ENCODE measurements at regions not wholly inside any gene's neighbourhood (a gene's known extent, or its start where the extent isn't known, plus 50 kb on each side); places are given as distances from the start of the nearest gene placed in this dataset.

DNA sequence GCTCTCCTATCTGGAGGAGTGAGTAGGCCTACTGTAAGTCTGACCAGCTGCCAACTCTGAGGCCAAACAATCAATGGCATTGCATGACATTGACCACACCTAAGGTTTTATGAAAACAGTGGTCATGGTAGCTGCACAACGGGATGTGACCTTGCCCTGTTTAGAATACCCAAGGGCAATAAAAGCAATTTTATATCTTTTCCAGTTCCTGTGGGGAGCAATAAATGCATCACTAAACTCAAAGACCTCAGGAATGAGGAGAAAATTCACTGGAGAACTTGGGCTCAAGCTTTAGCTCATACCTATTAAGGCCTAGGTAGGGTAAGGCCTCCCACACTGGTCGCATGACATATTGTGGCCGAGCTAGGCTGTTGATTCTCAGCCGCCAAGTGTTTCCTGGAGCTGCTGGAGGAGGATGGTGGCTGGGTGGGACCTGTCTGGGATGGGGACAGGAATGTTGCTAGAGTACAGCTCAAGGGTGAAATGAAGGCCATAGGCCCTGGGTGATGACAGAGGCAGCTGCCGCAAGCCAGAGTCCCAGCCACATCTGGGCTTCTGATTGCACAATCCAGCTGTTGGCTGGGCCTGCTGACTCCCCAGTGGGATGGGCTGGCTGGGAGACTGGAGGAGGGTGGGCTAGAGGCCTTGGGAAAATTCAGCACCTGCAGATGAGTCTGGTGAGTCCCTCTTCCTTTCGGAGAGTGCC, 313.7 kb downstream of the CYP26B1 start:
- TF ChIP-seq SIN3A (IDR thresholded peaks at IDR 0.05; ENCODE audit: borderline replicate concordance, insufficient read depth, low read length) (no peak), POLR2AphosphoS5 (IDR thresholded peaks at IDR 0.05; ENCODE audit: low read depth, low read length) (no peak), FOXP2 (optimal IDR thresholded peaks at IDR 0.05; ENCODE audit: borderline replicate concordance, extremely low read depth, extremely low read length, insufficient read depth) (no peak), TAF1 (IDR thresholded peaks at IDR 0.05; ENCODE audit: borderline replicate concordance, insufficient read depth, low read length) (no peak)
- TF ChIP-seq, protein P1, sequence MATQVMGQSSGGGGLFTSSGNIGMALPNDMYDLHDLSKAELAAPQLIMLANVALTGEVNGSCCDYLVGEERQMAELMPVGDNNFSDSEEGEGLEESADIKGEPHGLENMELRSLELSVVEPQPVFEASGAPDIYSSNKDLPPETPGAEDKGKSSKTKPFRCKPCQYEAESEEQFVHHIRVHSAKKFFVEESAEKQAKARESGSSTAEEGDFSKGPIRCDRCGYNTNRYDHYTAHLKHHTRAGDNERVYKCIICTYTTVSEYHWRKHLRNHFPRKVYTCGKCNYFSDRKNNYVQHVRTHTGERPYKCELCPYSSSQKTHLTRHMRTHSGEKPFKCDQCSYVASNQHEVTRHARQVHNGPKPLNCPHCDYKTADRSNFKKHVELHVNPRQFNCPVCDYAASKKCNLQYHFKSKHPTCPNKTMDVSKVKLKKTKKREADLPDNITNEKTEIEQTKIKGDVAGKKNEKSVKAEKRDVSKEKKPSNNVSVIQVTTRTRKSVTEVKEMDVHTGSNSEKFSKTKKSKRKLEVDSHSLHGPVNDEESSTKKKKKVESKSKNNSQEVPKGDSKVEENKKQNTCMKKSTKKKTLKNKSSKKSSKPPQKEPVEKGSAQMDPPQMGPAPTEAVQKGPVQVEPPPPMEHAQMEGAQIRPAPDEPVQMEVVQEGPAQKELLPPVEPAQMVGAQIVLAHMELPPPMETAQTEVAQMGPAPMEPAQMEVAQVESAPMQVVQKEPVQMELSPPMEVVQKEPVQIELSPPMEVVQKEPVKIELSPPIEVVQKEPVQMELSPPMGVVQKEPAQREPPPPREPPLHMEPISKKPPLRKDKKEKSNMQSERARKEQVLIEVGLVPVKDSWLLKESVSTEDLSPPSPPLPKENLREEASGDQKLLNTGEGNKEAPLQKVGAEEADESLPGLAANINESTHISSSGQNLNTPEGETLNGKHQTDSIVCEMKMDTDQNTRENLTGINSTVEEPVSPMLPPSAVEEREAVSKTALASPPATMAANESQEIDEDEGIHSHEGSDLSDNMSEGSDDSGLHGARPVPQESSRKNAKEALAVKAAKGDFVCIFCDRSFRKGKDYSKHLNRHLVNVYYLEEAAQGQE (IDR thresholded peaks at IDR 0.05; ENCODE audit: insufficient read depth in 1 of 2, low read depth in 2 of 2, low read length in 2 of 2) = no peak

DNA sequence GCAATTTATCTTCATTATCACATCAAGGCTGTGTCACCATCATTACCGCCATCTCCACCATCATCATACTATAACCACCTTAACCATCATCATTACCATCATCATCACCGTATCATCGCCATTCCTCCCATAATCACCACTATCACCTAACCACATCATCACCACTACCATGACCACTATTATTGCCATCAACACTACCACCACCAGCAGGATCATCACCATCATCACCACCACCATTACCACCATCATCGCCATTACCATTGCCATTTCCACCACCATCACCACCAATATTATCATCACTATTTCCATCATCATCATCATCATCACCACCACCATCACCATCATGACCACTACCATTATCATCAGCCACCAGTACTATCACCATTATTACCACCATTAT, 314.4 kb downstream of the CYP26B1 start:
- TF ChIP-seq SIN3A (IDR thresholded peaks at IDR 0.05; ENCODE audit: borderline replicate concordance, insufficient read depth, low read length) (no peak), TAF1 (IDR thresholded peaks at IDR 0.05; ENCODE audit: borderline replicate concordance, insufficient read depth, low read length) (no peak)

DNA sequence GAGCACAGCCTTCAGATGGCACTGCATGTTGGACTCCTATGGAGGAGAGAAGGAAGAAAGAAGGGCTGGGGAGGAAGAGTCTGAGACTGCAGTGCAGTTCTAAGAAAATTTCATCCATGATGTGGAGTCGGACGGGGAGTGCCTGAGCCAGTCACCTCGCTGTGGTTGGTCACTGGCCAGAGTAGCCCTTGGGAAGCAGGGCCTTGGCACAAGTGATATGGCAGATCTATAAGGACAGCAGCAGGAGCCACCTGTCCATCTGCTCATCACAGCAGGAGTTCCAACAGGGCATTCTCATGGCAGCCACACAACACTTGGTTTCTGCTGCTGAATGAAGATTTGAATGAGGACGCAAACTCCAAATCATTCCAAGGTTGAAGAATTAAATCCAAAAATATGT, 314.8 kb downstream of the CYP26B1 start:
- TF ChIP-seq, protein P1 (IDR thresholded peaks at IDR 0.05; ENCODE audit: insufficient read depth in 1 of 2, low read depth in 2 of 2, low read length in 2 of 2) = no peak
- no peak for TF ChIP-seq FOXP2 (optimal IDR thresholded peaks at IDR 0.05; ENCODE audit: borderline replicate concordance, extremely low read depth, extremely low read length, insufficient read depth)
- no peak for TF ChIP-seq POLR2AphosphoS5 (IDR thresholded peaks at IDR 0.05; ENCODE audit: low read depth, low read length)
- TF ChIP-seq TAF1 (IDR thresholded peaks at IDR 0.05; ENCODE audit: borderline replicate concordance, insufficient read depth, low read length) = no peak
- no peak for TF ChIP-seq SIN3A (IDR thresholded peaks at IDR 0.05; ENCODE audit: borderline replicate concordance, insufficient read depth, low read length)

DNA sequence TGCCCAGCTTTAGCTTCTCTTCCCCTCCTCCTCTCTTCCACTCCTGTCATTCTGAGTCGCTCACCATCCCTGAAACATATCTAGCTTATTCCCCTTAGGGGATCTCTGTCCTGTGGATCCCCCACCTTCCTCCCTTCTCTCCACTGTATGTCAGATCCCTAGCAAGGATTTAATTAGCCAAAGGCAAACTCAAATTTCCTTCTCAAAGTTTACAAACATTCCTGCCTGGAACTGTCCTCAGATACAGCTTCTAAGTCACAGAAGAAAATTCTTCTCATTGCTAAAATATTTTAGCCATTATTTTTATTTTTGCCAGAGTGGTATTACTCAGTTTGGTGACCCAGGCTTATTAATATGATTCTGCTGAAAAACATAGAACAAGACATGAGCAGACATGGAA, 315.3 kb downstream of the CYP26B1 start:
- TF ChIP-seq POLR2AphosphoS5 (IDR thresholded peaks at IDR 0.05; ENCODE audit: low read depth, low read length) (no peak), FOXP2 (optimal IDR thresholded peaks at IDR 0.05; ENCODE audit: borderline replicate concordance, extremely low read depth, extremely low read length, insufficient read depth) (no peak), TAF1 (IDR thresholded peaks at IDR 0.05; ENCODE audit: borderline replicate concordance, insufficient read depth, low read length) (no peak), SIN3A (IDR thresholded peaks at IDR 0.05; ENCODE audit: borderline replicate concordance, insufficient read depth, low read length) (no peak)
- TF ChIP-seq, protein P1 (IDR thresholded peaks at IDR 0.05; ENCODE audit: insufficient read depth in 1 of 2, low read depth in 2 of 2, low read length in 2 of 2) = no peak

DNA sequence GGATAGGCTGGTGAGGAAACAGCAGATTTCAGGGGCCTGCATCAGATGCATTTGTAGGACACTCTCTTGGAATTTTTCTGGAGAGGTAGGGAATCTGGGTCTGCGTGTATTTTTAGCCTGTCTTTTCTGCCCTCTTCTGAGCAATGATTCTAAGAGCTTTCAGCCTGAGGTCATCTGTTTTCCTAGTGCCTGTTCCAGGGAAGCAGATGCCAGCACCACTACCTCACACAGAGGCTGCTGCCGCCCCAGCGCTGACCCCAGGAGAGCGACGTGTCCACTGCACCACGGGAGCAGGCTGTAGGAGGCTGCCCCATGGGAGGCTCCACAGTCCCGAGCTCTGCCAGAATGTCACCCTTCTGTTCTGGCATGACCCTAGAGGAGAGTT, 316.5 kb downstream of the CYP26B1 start:
- TF ChIP-seq, protein P1 (IDR thresholded peaks at IDR 0.05; ENCODE audit: insufficient read depth in 1 of 2, low read depth in 2 of 2, low read length in 2 of 2) = no peak
- no peak for TF ChIP-seq TAF1 (IDR thresholded peaks at IDR 0.05; ENCODE audit: borderline replicate concordance, insufficient read depth, low read length)
- no peak for TF ChIP-seq POLR2AphosphoS5 (IDR thresholded peaks at IDR 0.05; ENCODE audit: low read depth, low read length)
- no peak for TF ChIP-seq FOXP2 (optimal IDR thresholded peaks at IDR 0.05; ENCODE audit: borderline replicate concordance, extremely low read depth, extremely low read length, insufficient read depth)
- no peak for TF ChIP-seq SIN3A (IDR thresholded peaks at IDR 0.05; ENCODE audit: borderline replicate concordance, insufficient read depth, low read length)
